ENCODE measurements at regions not wholly inside any gene's neighbourhood (a gene's known extent, or its start where the extent isn't known, plus 50 kb on each side); places are given as distances from the start of the nearest gene placed in this dataset.

- TF ChIP-seq YY1 (IDR thresholded peaks at IDR 0.05; ENCODE audit: insufficient read depth, insufficient read length) (no peak), ZNF274 (IDR thresholded peaks at IDR 0.05; ENCODE audit: low read depth, low read length) (no peak)
Observed at GRCh38 chr9:107559494-107560086, 70.0 kb upstream of the KLF4 start.

Measured in NT2/D1 (cell line).